ENCODE measurements at regions not wholly inside any gene's neighbourhood (a gene's known extent, or its start where the extent isn't known, plus 50 kb on each side); places are given as distances from the start of the nearest gene placed in this dataset.

- 52 to 78% (median 63%) methylated on average over 8 of the region's 8 CpGs for WGBS, 5 donors
- Histone ChIP-seq H3K4me1 (no peaks in the 10 kb centered on the region), H3K27ac (no peak overlapping the region), H3K27me3 (no peaks in the 10 kb centered on the region), H3K9me3 (no peaks in the 10 kb centered on the region), H3K4me3 (no peak overlapping the region), H3K36me3 (no peaks in the 10 kb centered on the region)
- TF ChIP-seq CTCF (IDR thresholded peaks at IDR 0.05) = no peak
- TF ChIP-seq EP300 (IDR thresholded peaks at IDR 0.05) = no peak
- no peak for TF ChIP-seq POLR2A (IDR thresholded peaks at IDR 0.05)
- TF ChIP-seq POLR2AphosphoS5 (IDR thresholded peaks at IDR 0.05) = no peak
- intact Hi-C loops (cut with DNase I; ENCODE audit: low total_unique reads) = no loop called here
- DNase-seq = peak in 1 of 2 donors; percentile 55
Observed at GRCh38 chr12:90355711-90356355, 599.1 kb downstream of the CCER1 start.

GRCh38 chr12:90343966-90344365, 611.0 kb downstream of the CCER1 start:
- Histone ChIP-seq H3K27ac (no peak overlapping the region), H3K9me3 (no peaks in the 10 kb centered on the region), H3K27me3 (peaks cover 0 to 4% (median 0%) of the 10 kb centered on the region in 3 donors), H3K4me3 (no peak overlapping the region), H3K36me3 (no peaks in the 10 kb centered on the region), H3K4me1 (no peaks in the 10 kb centered on the region)
- intact Hi-C loops (cut with DNase I; ENCODE audit: low total_unique reads) = no loop called here
- no peak for DNase-seq
- TF ChIP-seq POLR2AphosphoS5 (IDR thresholded peaks at IDR 0.05) (no peak), EP300 (IDR thresholded peaks at IDR 0.05) (no peak), CTCF (IDR thresholded peaks at IDR 0.05) (no peak), POLR2A (IDR thresholded peaks at IDR 0.05) (no peak)
- WGBS, 5 donors = 79 to 93% (median 85%) methylated on average over 2 of the region's 2 CpGs

- intact Hi-C loops (cut with DNase I; ENCODE audit: low total_unique reads) = no loop called here
- H3K9me3 ChIP-seq = no peaks in the 10 kb centered on the region
- H3K27ac ChIP-seq = no peak overlapping the region
- 33 to 79% (median 69%) methylated on average over 2 of the region's 2 CpGs for WGBS, 5 donors
- H3K4me1 ChIP-seq = no peaks in the 10 kb centered on the region
- no peak overlapping the region for H3K4me3 ChIP-seq
- DNase-seq = no peak
- TF ChIP-seq CTCF (IDR thresholded peaks at IDR 0.05) (no peak), POLR2A (IDR thresholded peaks at IDR 0.05) (no peak), POLR2AphosphoS5 (IDR thresholded peaks at IDR 0.05) (no peak), EP300 (IDR thresholded peaks at IDR 0.05) (no peak)
- H3K27me3 ChIP-seq = peaks cover 0 to 4% (median 0%) of the 10 kb centered on the region in 3 donors
- H3K36me3 ChIP-seq = no peaks in the 10 kb centered on the region
Observed at GRCh38 chr12:90342081-90342480, 612.9 kb downstream of the CCER1 start.

- no peak for DNase-seq
- Histone ChIP-seq H3K9me3 (no peaks in the 10 kb centered on the region), H3K4me3 (no peak overlapping the region), H3K36me3 (no peaks in the 10 kb centered on the region), H3K4me1 (no peaks in the 10 kb centered on the region), H3K27me3 (peaks cover 0 to 4% (median 0%) of the 10 kb centered on the region in 3 donors), H3K27ac (no peak overlapping the region)
- intact Hi-C loops (cut with DNase I; ENCODE audit: low total_unique reads) = no loop called here
- TF ChIP-seq EP300 (IDR thresholded peaks at IDR 0.05) (no peak), POLR2A (IDR thresholded peaks at IDR 0.05) (no peak)
- WGBS, 5 donors = 42 to 60% (median 47%) methylated on average over 4 of the region's 4 CpGs
Observed at GRCh38 chr12:90339837-90340236, 615.1 kb downstream of the CCER1 start.

GRCh38 chr12:90338365-90338764, 616.6 kb downstream of the CCER1 start:
- WGBS, 5 donors = 54 to 64% (median 56%) methylated on average over 2 of the region's 2 CpGs
- Histone ChIP-seq H3K4me1 (no peaks in the 10 kb centered on the region), H3K27me3 (peaks cover 0 to 4% (median 0%) of the 10 kb centered on the region in 3 donors), H3K27ac (no peak overlapping the region), H3K36me3 (no peaks in the 10 kb centered on the region), H3K4me3 (no peak overlapping the region), H3K9me3 (no peaks in the 10 kb centered on the region)
- TF ChIP-seq POLR2A (IDR thresholded peaks at IDR 0.05) (no peak), EP300 (IDR thresholded peaks at IDR 0.05) (no peak), POLR2AphosphoS5 (IDR thresholded peaks at IDR 0.05) (no peak), CTCF (IDR thresholded peaks at IDR 0.05) (no peak)
- intact Hi-C loops (cut with DNase I; ENCODE audit: low total_unique reads) = no loop called here
- no peak for DNase-seq

Data from stomach (tissue), 8 donors.